GM12892 (cell line): ENCODE measurements at regions not wholly inside any gene's neighbourhood (a gene's known extent, or its start where the extent isn't known, plus 50 kb on each side); places are given as distances from the start of the nearest gene placed in this dataset.

Experiments used
- DNase-seq: peaks from one replicate; pipeline ENCODE4 v3.0.0; 2011; ENCODE audit not compliant: insufficient read length
- FAIRE-seq: peaks from 2 replicates; lab custom pipeline; 2011; peaks lifted over from hg19 to GRCh38; lab: Jason Lieb, UNC
- POLR2A ChIP-seq: IDR thresholded peaks from 2 replicates; pipeline ENCODE4 v1.6.1; 2011; ENCODE audit warnings: low read depth, low read length, control low read depth
- POLR2AphosphoS5 ChIP-seq: IDR thresholded peaks from 2 replicates; pipeline ENCODE4 v1.6.1; 2011; ENCODE audit warnings: low read depth, low read length, control low read depth
- TAF1 ChIP-seq: IDR thresholded peaks from 2 replicates; pipeline ENCODE4 v1.6.1; 2011; ENCODE audit warnings: low read depth, mild to moderate bottlenecking, control low read depth, low read length, borderline replicate concordance

DNA sequence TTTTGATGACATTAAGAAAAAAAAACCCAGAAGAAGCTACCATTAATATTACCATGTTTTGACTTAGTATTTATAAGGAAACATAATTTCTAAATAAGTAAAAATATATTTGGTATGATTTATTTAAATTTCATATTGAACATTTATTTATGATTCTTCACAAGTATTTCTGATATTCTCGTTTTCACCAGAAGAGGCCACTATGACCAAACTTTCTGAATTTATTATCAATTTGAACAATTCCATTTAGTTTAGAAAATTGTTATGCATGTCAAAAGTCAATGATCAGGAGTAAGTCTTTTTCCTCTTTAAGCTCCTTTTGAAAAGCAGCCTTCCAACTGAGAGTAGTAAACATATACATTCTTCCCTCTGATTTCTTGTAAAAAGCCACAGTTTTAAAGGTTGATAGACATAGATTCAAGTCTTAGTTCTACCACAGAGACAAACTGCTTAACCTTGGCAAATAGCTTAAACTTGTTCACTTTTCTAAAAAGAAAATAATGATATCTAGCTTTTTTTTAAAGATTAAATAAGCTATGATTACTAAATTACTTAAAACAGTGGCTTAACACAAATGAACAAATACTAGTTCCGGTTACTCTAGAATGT lies 329.9 kb downstream of the TRIB2 start:
- no peak for DNase-seq
- FAIRE-seq, result no peak

GRCh38 chr2:13050764-13051163 lies 334.0 kb downstream of the TRIB2 start:
- no peak for FAIRE-seq

More for the DNA sequence above, 329.9 kb downstream of the TRIB2 start:
- TF ChIP-seq POLR2A (no peak), TAF1 (no peak), POLR2AphosphoS5 (no peak)

DNA sequence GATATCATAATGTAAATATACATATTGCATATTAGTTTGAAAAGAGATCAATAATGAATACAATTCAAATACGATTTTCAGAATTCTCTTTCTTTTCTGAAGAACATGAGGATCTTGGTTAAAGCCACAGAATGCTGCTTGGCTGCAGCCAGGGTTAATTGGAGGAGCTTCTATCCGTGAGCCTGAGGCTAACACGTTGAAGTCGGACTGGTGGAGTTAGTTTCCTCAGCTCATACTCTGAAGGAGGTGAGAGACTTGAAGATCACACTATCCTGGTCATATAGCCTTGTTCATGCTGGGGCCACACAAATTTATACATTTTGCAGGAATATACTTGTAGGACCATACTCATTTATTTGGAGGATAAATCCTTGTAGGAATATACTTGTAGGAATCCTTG lies 335.8 kb downstream of the TRIB2 start:
- DNase-seq (no peak), FAIRE-seq (no peak)
- TF ChIP-seq POLR2A (no peak), TAF1 (no peak), POLR2AphosphoS5 (no peak)

More at GRCh38 chr2:13050764-13051163, 334.0 kb downstream of the TRIB2 start:
- TF ChIP-seq POLR2AphosphoS5, result no peak
- no peak for TF ChIP-seq POLR2A
- no peak for TF ChIP-seq TAF1
- DNase-seq, result no peak

- no peak for TF ChIP-seq TAF1
- no peak for TF ChIP-seq POLR2AphosphoS5
- no peak for TF ChIP-seq POLR2A
- DNase-seq (no peak), FAIRE-seq (no peak)
Measured at GRCh38 chr2:13056259-13056843, 339.6 kb downstream of the TRIB2 start.

GRCh38 chr2:13057671-13058070 lies 340.9 kb downstream of the TRIB2 start:
- DNase-seq (no peak), FAIRE-seq (no peak)
- TF ChIP-seq POLR2A (no peak), POLR2AphosphoS5 (no peak), TAF1 (no peak)

DNA sequence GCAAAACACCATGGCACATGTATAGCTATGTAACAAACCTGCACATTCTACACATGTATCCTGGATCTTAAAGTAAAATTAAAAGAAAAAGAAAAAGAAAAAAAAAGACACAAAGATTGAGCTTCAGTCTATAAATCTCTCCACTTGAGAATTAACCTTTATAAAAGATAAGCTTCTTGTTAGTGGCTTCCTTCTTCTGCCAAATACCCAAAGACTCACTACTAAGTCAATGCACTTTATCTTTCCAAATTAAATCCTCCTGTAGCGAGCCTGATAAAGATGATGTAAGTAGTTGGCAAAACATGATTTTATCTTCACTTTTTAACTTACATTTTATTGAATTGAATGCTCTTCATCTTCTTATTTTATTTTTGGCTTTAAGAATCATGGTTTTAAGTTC lies 349.9 kb downstream of the TRIB2 start:
- DNase-seq, result no peak
- TF ChIP-seq POLR2AphosphoS5 (no peak), TAF1 (no peak), POLR2A (no peak)
- no peak for FAIRE-seq

DNA sequence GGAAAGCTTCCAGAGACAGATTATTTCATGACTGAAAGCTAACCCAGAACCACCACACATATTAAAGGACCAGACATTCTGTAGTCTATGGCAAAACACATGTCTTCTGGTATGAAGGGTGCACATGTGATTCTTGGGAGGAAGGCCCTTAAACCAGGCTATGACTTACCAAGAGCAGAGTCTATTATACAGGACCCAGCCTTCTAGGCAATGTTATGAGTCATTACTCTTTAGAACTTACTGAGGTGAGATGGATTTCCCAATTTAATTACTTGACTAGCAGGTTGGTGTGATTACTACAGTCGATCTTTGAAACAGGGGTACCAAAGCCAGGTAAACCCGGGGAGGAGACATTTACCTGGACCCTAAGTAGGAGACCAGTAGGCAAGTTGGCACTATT lies 350.8 kb downstream of the TRIB2 start:
- DNase-seq (no peak), FAIRE-seq (no peak)
- no peak for TF ChIP-seq POLR2A
- TF ChIP-seq TAF1, result no peak
- TF ChIP-seq POLR2AphosphoS5, result no peak

- no peak for TF ChIP-seq POLR2A
- no peak for TF ChIP-seq TAF1
- TF ChIP-seq POLR2AphosphoS5, result no peak
- no peak for FAIRE-seq
Measured at GRCh38 chr2:13089971-13090370, 373.2 kb downstream of the TRIB2 start.

GRCh38 chr2:13091455-13091854 lies 374.7 kb downstream of the TRIB2 start:
- DNase-seq (no peak), FAIRE-seq (no peak)
- TF ChIP-seq POLR2A (no peak), POLR2AphosphoS5 (no peak), TAF1 (no peak)

More at GRCh38 chr2:13089971-13090370, 373.2 kb downstream of the TRIB2 start:
- DNase-seq, result no peak

- DNase-seq (no peak), FAIRE-seq (no peak)
- TF ChIP-seq TAF1 (no peak), POLR2A (no peak), POLR2AphosphoS5 (no peak)
Measured at GRCh38 chr2:13091861-13092378, 375.2 kb downstream of the TRIB2 start.

- FAIRE-seq (no peak), DNase-seq (no peak)
- TF ChIP-seq POLR2A, result no peak
- no peak for TF ChIP-seq POLR2AphosphoS5
Measured at GRCh38 chr2:13093416-13093991, 376.8 kb downstream of the TRIB2 start.

GRCh38 chr2:13102397-13103063 lies 385.8 kb downstream of the TRIB2 start:
- FAIRE-seq (no peak), DNase-seq (no peak)
- TF ChIP-seq TAF1 (no peak), POLR2AphosphoS5 (no peak), POLR2A (no peak)
